K562 (cell line): ENCODE measurements at regions not wholly inside any gene's neighbourhood (a gene's known extent, or its start where the extent isn't known, plus 50 kb on each side); places are given as distances from the start of the nearest gene placed in this dataset.

ENCODE experiments used
- EHMT2 ChIP-seq: fragments of 450-650 bp; IDR thresholded peaks from 2 replicates; pipeline ENCODE4 v1.6.1; 2018; ENCODE audit warnings: antibody characterized with exemption
- EP300 ChIP-seq: IDR thresholded peaks from 2 replicates; pipeline ENCODE4 v1.6.1; 2012; ENCODE audit warnings: low read length, improper control_type of control experiment
- FOXA1 ChIP-seq: fragments of 450-650 bp; IDR thresholded peaks from 2 replicates; pipeline ENCODE4 v1.6.1; 2016; ENCODE audit warnings: mild to moderate bottlenecking, borderline replicate concordance
- FOXJ3 ChIP-seq: sonication (generic); formaldehyde crosslinking; IDR thresholded peaks from 2 replicates; pipeline ENCODE4 v1.4.0; 2020; ENCODE audit warnings: mild to moderate bottlenecking, missing genetic modification reagents
- KLF6 ChIP-seq: fragments of 250-450 bp; sonication (Bioruptor Pico); IDR thresholded peaks from 2 replicates; pipeline ENCODE4 v1.4.0; 2020; ENCODE audit warnings: mild to moderate bottlenecking, moderate library complexity, borderline replicate concordance
- NCOA1 ChIP-seq: fragments of 450-650 bp; IDR thresholded peaks from 2 replicates; pipeline ENCODE4 v1.6.1; 2016; ENCODE audit warnings: low read depth
- TCF7L2 ChIP-seq: fragments of 150-350 bp; IDR thresholded peaks from 2 replicates; pipeline ENCODE4 v1.6.1; 2016; ENCODE audit warnings: low read depth, mild to moderate bottlenecking, low read length, moderate library complexity
- ZNF431 ChIP-seq: sonication (generic); formaldehyde crosslinking; IDR thresholded peaks from 2 replicates; pipeline ENCODE4 v1.8.0; 2022; ENCODE audit warnings: mild to moderate bottlenecking, missing genetic modification reagents
- TF ChIP-seq, protein P1 (sequence below), 3 experiments: IDR thresholded peaks in 2 of 3; conservative IDR thresholded peaks in 1 of 3; 2 replicates each; pipeline ENCODE4 v1.5.1; 2011 to 2012; ENCODE audit warnings: low read length in 3 of 3, mild to moderate bottlenecking in 3 of 3, control low read depth in 2 of 3, improper control_type of control experiment in 1 of 3, inconsistent platforms in 1 of 3, low read depth in 1 of 3, mixed read lengths in 1 of 3, moderate library complexity in 1 of 3; ENCODE audit not compliant: insufficient read depth in 2 of 3
- TF ChIP-seq, protein P2 (sequence below): fragments of 450-650 bp; formaldehyde crosslinking; IDR thresholded peaks from 2 replicates; pipeline ENCODE4 v1.4.0; 2022; ENCODE audit warnings: missing genetic modification characterization

DNA sequence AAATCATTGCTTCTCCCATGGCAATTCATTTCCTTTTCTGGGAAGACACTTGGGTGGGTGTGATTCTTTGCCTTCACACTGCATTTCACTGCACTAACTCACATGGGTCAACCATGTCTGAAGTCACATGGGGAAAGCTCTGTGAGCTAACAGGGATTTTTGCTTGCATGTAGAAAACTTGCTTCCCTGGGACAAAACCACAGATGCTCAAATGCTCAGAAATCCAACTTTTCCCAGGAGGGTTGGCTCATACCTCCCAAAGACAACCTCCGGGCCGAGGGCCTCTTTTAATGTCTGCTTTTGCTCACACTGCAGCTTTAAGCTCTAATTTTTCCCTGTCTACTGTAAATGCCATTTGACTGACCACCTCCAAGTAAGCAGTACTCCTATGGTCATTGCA, 1695.2 kb downstream of the STIM2 start:
- TF ChIP-seq NCOA1 = no peak
- no peak for TF ChIP-seq TCF7L2
- no peak for TF ChIP-seq FOXJ3 (CRISPR knock-in tag)
- TF ChIP-seq ZNF431 = no peak
- TF ChIP-seq EP300 = no peak
- TF ChIP-seq, protein P1, sequence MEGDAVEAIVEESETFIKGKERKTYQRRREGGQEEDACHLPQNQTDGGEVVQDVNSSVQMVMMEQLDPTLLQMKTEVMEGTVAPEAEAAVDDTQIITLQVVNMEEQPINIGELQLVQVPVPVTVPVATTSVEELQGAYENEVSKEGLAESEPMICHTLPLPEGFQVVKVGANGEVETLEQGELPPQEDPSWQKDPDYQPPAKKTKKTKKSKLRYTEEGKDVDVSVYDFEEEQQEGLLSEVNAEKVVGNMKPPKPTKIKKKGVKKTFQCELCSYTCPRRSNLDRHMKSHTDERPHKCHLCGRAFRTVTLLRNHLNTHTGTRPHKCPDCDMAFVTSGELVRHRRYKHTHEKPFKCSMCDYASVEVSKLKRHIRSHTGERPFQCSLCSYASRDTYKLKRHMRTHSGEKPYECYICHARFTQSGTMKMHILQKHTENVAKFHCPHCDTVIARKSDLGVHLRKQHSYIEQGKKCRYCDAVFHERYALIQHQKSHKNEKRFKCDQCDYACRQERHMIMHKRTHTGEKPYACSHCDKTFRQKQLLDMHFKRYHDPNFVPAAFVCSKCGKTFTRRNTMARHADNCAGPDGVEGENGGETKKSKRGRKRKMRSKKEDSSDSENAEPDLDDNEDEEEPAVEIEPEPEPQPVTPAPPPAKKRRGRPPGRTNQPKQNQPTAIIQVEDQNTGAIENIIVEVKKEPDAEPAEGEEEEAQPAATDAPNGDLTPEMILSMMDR (IDR thresholded peaks at IDR 0.05 in 2 of 3, conservative IDR thresholded peaks at IDR 0.05 in 1 of 3; ENCODE audit: insufficient read depth in 2 of 3, low read depth in 1 of 3, low read length in 3 of 3) = no peak
- TF ChIP-seq EHMT2 = no peak
- TF ChIP-seq KLF6 = no peak
- no peak for TF ChIP-seq FOXA1
- TF ChIP-seq, protein P2, sequence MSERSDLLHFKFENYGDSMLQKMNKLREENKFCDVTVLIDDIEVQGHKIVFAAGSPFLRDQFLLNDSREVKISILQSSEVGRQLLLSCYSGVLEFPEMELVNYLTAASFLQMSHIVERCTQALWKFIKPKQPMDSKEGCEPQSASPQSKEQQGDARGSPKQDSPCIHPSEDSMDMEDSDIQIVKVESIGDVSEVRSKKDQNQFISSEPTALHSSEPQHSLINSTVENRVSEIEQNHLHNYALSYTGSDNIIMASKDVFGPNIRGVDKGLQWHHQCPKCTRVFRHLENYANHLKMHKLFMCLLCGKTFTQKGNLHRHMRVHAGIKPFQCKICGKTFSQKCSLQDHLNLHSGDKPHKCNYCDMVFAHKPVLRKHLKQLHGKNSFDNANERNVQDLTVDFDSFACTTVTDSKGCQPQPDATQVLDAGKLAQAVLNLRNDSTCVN (CRISPR knock-in tag) = no peak
